ENCODE measurements at regions not wholly inside any gene's neighbourhood (a gene's known extent, or its start where the extent isn't known, plus 50 kb on each side); places are given as distances from the start of the nearest gene placed in this dataset.

DNA sequence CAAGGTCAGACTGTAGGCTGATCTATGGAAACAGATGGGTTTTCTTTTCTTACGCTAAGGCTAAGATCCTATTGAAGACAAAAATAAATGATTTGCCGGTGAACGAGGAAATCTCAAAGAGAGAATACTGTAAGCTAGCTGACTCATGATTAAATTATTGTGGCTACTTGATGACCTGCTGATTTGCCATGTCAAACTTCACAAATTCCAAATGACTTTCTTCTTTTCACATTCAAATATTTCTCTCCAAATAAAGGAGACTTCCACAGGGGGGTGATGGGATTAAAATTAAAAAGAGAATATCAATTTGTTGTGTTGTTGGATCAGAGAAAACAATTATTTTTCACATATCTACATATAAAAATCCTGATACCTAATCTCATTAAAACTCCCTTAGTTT, 860.6 kb upstream of the ZWINT start:
- TF ChIP-seq, protein P1, sequence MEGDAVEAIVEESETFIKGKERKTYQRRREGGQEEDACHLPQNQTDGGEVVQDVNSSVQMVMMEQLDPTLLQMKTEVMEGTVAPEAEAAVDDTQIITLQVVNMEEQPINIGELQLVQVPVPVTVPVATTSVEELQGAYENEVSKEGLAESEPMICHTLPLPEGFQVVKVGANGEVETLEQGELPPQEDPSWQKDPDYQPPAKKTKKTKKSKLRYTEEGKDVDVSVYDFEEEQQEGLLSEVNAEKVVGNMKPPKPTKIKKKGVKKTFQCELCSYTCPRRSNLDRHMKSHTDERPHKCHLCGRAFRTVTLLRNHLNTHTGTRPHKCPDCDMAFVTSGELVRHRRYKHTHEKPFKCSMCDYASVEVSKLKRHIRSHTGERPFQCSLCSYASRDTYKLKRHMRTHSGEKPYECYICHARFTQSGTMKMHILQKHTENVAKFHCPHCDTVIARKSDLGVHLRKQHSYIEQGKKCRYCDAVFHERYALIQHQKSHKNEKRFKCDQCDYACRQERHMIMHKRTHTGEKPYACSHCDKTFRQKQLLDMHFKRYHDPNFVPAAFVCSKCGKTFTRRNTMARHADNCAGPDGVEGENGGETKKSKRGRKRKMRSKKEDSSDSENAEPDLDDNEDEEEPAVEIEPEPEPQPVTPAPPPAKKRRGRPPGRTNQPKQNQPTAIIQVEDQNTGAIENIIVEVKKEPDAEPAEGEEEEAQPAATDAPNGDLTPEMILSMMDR (IDR thresholded peaks at IDR 0.05) = no peak
- TF ChIP-seq EP300 (IDR thresholded peaks at IDR 0.05) (no peak), POLR2A (IDR thresholded peaks at IDR 0.05) (no peak)

Data from tibial nerve (tissue), 4 donors.